Lung (tissue), 11 donors: ENCODE measurements at regions not wholly inside any gene's neighbourhood (a gene's known extent, or its start where the extent isn't known, plus 50 kb on each side); places are given as distances from the start of the nearest gene placed in this dataset.

Source experiments
- ATAC-seq: fragments of 200-7000 bp; cut with Tn5 transposase; one replicate; pipeline ENCODE4 v1.9.1; 2020; ENCODE audit warnings: moderate number of reproducible peaks; ENCODE audit not compliant: insufficient read depth, low FRiP score
- DNase-seq, 3 donors: peaks; one replicate each; pipeline ENCODE4 v3.0.0-alpha.2; 2013 to 2017
- H3K27ac ChIP-seq, 2 donors: one replicate each; pipeline ENCODE4 v1.5.1; 2013; ENCODE audit warnings: mild to moderate bottlenecking in 2 of 2, moderate library complexity in 2 of 2, control low read depth in 1 of 2, inconsistent platforms in 1 of 2, low read depth in 1 of 2, low read length in 1 of 2
- H3K27me3 ChIP-seq, 3 donors: one replicate each; pipeline ENCODE4 v1.5.1; 2013; ENCODE audit warnings: low read length in 2 of 3; ENCODE audit not compliant: control insufficient read depth in 3 of 3, insufficient read depth in 3 of 3
- H3K36me3 ChIP-seq, 4 donors: one replicate each; pipeline ENCODE4 v1.5.1; 2013; ENCODE audit warnings: low read length in 4 of 4, mild to moderate bottlenecking in 1 of 4, moderate library complexity in 1 of 4; ENCODE audit not compliant: control insufficient read depth in 4 of 4, insufficient read depth in 4 of 4
- H3K4me1 ChIP-seq, 5 donors: one replicate each; pipeline ENCODE4 v1.5.1; 2013; ENCODE audit warnings: low read length in 5 of 5, mild to moderate bottlenecking in 2 of 5, moderate library complexity in 1 of 5; ENCODE audit not compliant: control insufficient read depth in 5 of 5, insufficient read depth in 5 of 5
- H3K4me3 ChIP-seq: one replicate; pipeline ENCODE4 v1.5.1; 2013; ENCODE audit warnings: mild to moderate bottlenecking, control low read depth, moderate library complexity
- H3K9ac ChIP-seq, 2 donors: one replicate each; pipeline ENCODE4 v1.5.1; 2013; ENCODE audit warnings: low read length in 2 of 2, control low read depth in 1 of 2; ENCODE audit not compliant: insufficient read depth in 1 of 2
- H3K9me3 ChIP-seq, 4 donors: one replicate each; pipeline ENCODE4 v1.5.1; 2013; ENCODE audit warnings: low read length in 3 of 4, mild to moderate bottlenecking in 1 of 4, moderate library complexity in 1 of 4; ENCODE audit not compliant: control insufficient read depth in 4 of 4, insufficient read depth in 3 of 4
- WGBS, 2 donors: extraction: QIAGEN DNeasy Blood & Tissue Kit; methylation state at CpG; one replicate each; pipeline ENCODE4 v1.1.7; 2013; 5-methylcytosine and 5-hydroxymethylcytosine counted together
- TF ChIP-seq, protein P1 (sequence below): IDR thresholded peaks from 2 replicates; pipeline ENCODE4 v1.5.1; 2012; ENCODE audit warnings: mild to moderate bottlenecking; ENCODE audit errors: control extremely low read depth, extremely low read depth
- donor health status: control.
- donor health status: control.
- donor health status: Bipolar disorder and iron deficiency.
- donor health status: healthy.
- donor health status: DM: yes; HTN: yes; CAD: no.

DNA sequence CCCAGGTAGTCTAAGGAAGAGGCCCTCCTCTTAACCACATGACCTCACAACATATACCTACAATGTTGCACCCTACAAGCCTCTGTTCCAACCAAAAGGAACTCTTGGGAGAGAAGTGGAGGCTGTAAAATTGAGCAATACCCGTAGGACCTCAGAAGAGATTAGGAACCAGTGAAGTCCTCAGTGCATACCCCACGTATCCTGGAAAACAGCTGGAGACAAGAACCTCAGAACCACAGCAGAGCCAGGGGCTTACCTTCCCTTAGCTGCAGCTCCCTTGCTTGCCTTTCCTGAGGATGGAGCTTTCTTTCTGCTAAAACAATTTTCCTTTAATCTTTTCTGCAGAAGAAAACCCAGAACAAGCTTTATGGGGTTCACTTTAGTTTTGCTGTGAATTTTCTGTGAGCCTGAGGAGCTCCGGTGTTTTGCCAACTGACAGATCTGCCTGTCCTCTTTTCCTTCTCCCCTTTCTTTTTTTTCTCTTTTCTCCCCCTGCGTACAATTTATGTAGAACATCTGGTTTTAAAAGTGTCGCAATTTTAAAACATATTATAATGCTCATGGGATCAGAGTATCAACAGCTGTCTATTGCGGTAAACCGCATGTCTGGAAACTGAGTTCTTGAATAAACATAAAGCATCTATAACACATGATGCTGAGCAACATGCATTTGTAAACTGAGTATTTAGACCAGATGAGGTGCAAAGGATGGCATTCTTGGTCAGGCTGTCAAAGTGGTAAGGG is 226.4 kb upstream of the MAF start:
- DNase-seq: peak in 2 of 3 donors; percentile 84 to 88
- Histone ChIP-seq H3K27ac (no peak overlapping the region), H3K4me1 (peaks cover 0 to 17% (median 0%) of the 10 kb centered on the region in 5 donors), H3K27me3 (no peaks in the 10 kb centered on the region), H3K4me3 (no peak overlapping the region), H3K36me3 (no peaks in the 10 kb centered on the region), H3K9ac (no peak overlapping the region), H3K9me3 (no peaks in the 10 kb centered on the region)
- ATAC-seq: peak; percentile 52
- WGBS, 2 donors: 79% methylated on average over 7 of the region's 7 CpGs
- TF ChIP-seq, protein P1, sequence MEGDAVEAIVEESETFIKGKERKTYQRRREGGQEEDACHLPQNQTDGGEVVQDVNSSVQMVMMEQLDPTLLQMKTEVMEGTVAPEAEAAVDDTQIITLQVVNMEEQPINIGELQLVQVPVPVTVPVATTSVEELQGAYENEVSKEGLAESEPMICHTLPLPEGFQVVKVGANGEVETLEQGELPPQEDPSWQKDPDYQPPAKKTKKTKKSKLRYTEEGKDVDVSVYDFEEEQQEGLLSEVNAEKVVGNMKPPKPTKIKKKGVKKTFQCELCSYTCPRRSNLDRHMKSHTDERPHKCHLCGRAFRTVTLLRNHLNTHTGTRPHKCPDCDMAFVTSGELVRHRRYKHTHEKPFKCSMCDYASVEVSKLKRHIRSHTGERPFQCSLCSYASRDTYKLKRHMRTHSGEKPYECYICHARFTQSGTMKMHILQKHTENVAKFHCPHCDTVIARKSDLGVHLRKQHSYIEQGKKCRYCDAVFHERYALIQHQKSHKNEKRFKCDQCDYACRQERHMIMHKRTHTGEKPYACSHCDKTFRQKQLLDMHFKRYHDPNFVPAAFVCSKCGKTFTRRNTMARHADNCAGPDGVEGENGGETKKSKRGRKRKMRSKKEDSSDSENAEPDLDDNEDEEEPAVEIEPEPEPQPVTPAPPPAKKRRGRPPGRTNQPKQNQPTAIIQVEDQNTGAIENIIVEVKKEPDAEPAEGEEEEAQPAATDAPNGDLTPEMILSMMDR: no peak

DNA sequence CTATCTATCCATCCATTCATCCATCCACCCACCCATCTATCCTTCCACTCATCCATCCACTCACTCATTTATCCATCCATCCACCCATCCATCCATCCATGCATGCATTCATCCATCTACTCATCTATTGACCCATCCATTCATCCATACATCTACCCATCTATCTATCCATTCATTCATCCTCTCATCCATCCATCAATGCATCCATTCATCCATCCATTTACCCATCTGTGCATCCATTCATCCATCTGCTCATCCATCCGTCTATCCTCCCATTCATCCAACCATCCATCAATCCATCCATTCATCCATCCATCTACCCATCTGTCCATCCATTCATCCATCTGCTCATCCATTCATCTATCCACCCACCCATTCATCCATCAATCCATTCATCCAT is 224.5 kb upstream of the MAF start:
- Histone ChIP-seq H3K27ac (no peak overlapping the region), H3K4me1 (peaks cover 0 to 17% (median 0%) of the 10 kb centered on the region in 5 donors), H3K27me3 (no peaks in the 10 kb centered on the region), H3K9me3 (no peaks in the 10 kb centered on the region), H3K9ac (no peak overlapping the region), H3K36me3 (no peaks in the 10 kb centered on the region), H3K4me3 (no peak overlapping the region)
- no peak for ATAC-seq
- no peak for DNase-seq
- 88 to 91% methylated on average over 1 of the region's 1 CpG for WGBS, 2 donors
- TF ChIP-seq, protein P1: no peak

DNA sequence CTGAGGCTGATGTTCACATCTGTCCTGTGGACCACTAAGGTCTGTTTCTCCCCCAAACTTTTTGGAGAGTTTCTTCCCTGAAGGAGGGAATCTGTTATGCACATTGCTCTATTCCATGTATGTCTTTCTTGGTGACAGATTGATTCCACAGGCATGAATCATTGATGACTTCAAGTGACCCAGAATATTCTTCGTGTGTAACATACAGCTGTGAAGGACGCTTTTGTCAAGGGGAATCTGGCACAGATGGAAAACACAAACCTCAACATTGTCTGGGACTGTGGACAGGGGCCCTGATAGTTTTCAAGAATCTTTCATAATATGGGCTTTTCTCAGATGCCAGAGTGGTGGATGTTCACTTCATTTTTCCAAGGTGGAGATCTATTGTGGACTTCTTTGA is 223.1 kb upstream of the MAF start:
- Histone ChIP-seq H3K27me3 (no peaks in the 10 kb centered on the region), H3K9me3 (no peaks in the 10 kb centered on the region), H3K4me3 (no peak overlapping the region), H3K36me3 (no peaks in the 10 kb centered on the region), H3K4me1 (peaks cover 0 to 17% (median 0%) of the 10 kb centered on the region in 5 donors), H3K27ac (no peak overlapping the region), H3K9ac (no peak overlapping the region)
- ATAC-seq (no peak), DNase-seq (no peak)
- 60 to 76% methylated on average over 2 of the region's 2 CpGs for WGBS, 2 donors
- TF ChIP-seq, protein P1: no peak
